ENCODE measurements at regions not wholly inside any gene's neighbourhood (a gene's known extent, or its start where the extent isn't known, plus 50 kb on each side); places are given as distances from the start of the nearest gene placed in this dataset.
A peak's percentile ranks its signal among the peaks of the same experiment; 100 is the strongest.

DNA sequence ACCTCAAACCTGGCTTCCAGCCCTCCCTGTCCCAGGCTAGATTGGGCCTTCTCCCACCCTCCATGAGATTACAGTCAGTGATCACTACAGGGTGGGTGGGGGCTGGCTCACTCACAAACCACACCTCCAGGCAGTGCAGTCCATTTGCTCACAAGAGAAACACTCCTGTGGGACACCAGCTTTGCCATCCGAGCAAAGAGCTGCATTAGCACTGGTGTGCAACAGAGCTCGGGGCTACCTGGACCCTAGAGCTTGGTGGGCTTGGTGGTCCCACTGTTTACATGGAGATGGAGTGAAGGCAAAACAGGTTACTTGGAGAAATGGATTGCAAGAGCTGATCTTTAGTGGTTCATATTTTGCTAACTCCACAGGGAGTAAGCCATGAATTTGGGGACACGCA, 451.7 kb upstream of the ZMIZ1 start:
- ATAC-seq (ENCODE audit: low read depth in 2 of 2) (no peak), DNase-seq (no peak)
- Mint-ChIP-seq H3K4me1 (no peaks in the 10 kb centered on the region), H3K4me3 (no peak overlapping the region), H3K27me3 (peaks cover 25 to 53% (median 28%) of the 10 kb centered on the region in 3 donors), H3K27ac (no peak overlapping the region), H3K9me3 (peaks cover 0 to 2% (median 0%) of the 10 kb centered on the region in 7 donors), H3K36me3 (peaks cover 0 to 5% of the 10 kb centered on the region in 2 donors)

DNA sequence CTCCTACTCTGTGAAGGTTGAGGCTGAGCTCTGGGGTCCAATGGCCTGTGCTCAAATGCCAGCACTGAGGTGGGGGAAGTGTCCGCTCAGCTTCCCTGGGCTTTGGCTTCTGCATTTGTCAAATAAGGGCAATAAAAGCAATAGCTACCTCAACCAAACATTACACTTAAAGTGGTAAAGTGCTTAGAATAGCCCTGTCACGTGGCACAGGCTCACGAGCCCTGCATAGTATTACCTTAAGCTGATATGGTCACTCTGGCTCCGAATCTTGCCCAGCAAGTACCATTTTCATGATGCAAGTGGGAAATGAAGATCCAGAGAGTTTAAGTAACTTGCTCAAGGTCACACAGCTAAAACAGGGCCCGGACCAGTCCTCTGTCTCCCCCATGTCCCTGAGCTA, 451.1 kb upstream of the ZMIZ1 start:
- ATAC-seq (ENCODE audit: low read depth in 2 of 2), result no peak

DNA sequence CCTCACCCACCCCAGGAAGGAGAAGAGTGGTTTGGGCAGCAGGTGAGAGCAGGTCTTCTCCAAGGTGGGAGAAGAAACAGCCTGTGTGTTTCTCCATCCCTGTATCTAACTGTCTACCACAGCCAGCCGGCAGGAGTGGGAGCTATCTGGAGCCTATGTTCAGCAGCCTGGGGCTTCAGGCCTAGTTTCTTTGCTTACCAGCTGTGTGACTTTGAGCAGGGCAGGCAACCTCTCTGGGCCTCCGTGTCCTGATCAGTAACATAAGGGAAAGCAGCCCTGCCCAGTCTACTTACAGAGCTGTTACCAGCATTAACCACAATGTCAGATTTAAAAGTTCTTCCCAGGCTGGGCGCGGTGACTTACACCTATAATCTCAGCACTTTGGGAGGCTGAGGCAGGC, 450.7 kb upstream of the ZMIZ1 start:
- H3K9me3 Mint-ChIP-seq, result peaks cover 0 to 2% (median 0%) of the 10 kb centered on the region in 7 donors
- H3K27me3 Mint-ChIP-seq, result peaks cover 27 to 50% (median 30%) of the 10 kb centered on the region in 3 donors
- ATAC-seq (ENCODE audit: low read depth in 2 of 2) (no peak), DNase-seq (no peak)
- no peaks in the 10 kb centered on the region for H3K4me1 Mint-ChIP-seq
- H3K27ac Mint-ChIP-seq, result no peak overlapping the region
- peaks cover 0 to under 1% of the 10 kb centered on the region in 2 donors for H3K36me3 Mint-ChIP-seq
- no peak overlapping the region for H3K4me3 Mint-ChIP-seq

More for the DNA sequence above, 451.1 kb upstream of the ZMIZ1 start:
- peaks cover 26 to 50% (median 27%) of the 10 kb centered on the region in 3 donors for H3K27me3 Mint-ChIP-seq
- no peaks in the 10 kb centered on the region for H3K4me1 Mint-ChIP-seq
- H3K4me3 Mint-ChIP-seq, result no peak overlapping the region
- H3K9me3 Mint-ChIP-seq, result peaks cover 0 to 2% (median 0%) of the 10 kb centered on the region in 7 donors
- no peak for DNase-seq
- no peak overlapping the region for H3K27ac Mint-ChIP-seq
- peaks cover 0 to 4% of the 10 kb centered on the region in 2 donors for H3K36me3 Mint-ChIP-seq

DNA sequence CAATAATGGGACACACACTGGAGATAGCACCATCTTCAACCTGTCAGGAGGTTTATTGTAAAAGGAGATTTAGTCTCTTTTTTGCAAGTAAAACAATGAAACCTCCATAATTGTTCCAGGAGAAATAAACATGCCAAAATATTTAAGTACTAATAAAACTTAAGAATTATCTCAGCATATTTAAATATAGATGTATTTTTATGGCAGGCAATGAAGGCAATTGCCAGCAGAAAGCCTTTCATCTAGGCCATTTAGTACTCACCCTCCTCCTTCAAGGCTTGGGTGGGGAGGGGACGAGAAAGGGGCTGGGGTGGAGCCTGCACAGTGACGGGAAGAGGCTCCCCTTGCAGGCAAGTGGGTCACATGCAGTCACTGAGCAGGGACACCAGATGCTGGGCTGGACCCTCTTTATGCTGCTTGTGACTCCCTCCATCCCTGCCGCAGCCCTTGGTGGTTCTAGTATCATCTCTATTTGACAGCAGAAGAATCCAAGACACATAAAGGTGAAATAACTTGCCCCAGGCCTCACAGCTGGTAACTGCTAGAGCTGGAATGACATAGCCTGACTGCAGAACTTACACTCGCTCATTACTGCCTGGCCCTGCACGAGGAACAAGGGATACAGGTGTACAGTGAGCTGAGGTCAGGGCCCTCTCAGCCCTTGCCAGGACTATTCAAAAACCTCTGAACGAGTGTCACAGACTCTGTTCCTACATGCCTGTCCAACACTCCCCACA, 449.5 kb upstream of the ZMIZ1 start:
- Mint-ChIP-seq H3K9me3 (peaks cover 0 to 2% (median 0%) of the 10 kb centered on the region in 7 donors), H3K36me3 (no peaks in the 10 kb centered on the region), H3K4me3 (no peak overlapping the region), H3K4me1 (no peaks in the 10 kb centered on the region), H3K27me3 (peaks cover 30 to 50% (median 31%) of the 10 kb centered on the region in 3 donors), H3K27ac (peak overlapping the region in 1 of 6 donors; percentile 27)
- no peak for DNase-seq
- no peak for ATAC-seq (ENCODE audit: low read depth in 2 of 2)

DNA sequence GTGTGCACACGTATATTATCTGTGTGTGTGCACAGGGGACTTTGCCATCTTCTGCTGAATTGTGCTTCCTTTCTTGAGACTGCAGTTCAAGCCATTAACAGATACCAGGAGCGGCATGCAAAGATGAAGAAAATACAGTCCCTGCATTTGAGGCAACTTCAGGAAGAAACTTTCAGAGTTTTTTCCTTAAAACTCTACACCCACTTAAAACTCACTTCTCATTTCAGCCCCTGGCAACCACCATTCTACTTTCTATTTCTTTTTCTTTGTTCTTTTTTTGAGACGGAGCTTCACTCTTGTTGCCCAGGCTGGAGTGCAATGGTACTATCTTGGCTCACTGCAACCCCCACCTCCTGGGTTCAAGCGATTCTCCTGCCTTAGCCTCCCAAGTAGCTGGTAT, 448.9 kb upstream of the ZMIZ1 start:
- peaks cover 30 to 44% (median 31%) of the 10 kb centered on the region in 3 donors for H3K27me3 Mint-ChIP-seq
- ATAC-seq (ENCODE audit: low read depth in 2 of 2) (no peak), DNase-seq (no peak)
- peaks cover 0 to 2% (median 0%) of the 10 kb centered on the region in 7 donors for H3K9me3 Mint-ChIP-seq
- no peak overlapping the region for H3K27ac Mint-ChIP-seq
- no peaks in the 10 kb centered on the region for H3K36me3 Mint-ChIP-seq
- H3K4me3 Mint-ChIP-seq, result no peak overlapping the region
- no peaks in the 10 kb centered on the region for H3K4me1 Mint-ChIP-seq

DNA sequence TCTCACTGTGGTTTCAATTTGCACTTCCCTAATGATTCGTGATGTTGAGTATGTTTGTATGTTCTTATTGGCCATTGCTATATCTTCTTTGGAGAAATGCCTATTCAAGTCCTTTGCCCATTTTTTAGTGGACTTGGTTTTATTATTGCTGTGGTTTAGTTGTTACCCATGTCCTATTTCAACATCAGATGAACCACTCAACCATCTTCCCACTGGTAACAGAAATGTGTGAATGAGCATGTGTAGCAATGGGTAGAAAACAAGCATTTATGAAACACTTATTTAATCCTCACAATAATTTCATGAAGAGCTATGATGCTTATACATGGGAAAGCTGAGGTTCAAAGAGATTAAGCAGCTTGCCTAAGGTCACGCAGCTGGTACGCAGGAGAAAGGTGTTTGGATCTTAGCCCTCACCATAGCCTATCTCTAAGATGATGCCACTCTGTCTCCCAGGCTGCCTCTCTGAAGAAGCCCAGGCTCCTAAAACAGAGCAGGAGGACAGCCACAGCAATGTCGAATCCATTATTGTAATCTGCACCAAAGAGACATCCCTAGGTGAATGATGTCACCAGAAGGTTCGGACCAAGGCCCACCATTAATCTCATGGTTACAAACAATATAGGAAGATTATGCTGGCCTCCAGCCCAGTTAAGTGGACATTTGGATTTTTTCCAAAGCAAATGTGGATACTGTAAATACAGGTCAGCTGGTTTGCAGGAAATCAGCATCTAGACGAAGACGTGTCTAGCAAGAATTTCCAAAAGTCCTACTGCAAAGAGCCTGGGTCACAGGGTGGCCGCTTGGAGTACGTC, 447.6 kb upstream of the ZMIZ1 start:
- H3K4me3 Mint-ChIP-seq, result no peak overlapping the region
- H3K27ac Mint-ChIP-seq, result no peak overlapping the region
- no peak for DNase-seq
- H3K9me3 Mint-ChIP-seq, result peaks cover 0 to 2% (median 0%) of the 10 kb centered on the region in 7 donors
- peaks cover 21 to 31% (median 21%) of the 10 kb centered on the region in 3 donors for H3K27me3 Mint-ChIP-seq
- no peaks in the 10 kb centered on the region for H3K36me3 Mint-ChIP-seq
- ATAC-seq (ENCODE audit: low read depth in 2 of 2), result no peak
- H3K4me1 Mint-ChIP-seq, result no peaks in the 10 kb centered on the region

DNA sequence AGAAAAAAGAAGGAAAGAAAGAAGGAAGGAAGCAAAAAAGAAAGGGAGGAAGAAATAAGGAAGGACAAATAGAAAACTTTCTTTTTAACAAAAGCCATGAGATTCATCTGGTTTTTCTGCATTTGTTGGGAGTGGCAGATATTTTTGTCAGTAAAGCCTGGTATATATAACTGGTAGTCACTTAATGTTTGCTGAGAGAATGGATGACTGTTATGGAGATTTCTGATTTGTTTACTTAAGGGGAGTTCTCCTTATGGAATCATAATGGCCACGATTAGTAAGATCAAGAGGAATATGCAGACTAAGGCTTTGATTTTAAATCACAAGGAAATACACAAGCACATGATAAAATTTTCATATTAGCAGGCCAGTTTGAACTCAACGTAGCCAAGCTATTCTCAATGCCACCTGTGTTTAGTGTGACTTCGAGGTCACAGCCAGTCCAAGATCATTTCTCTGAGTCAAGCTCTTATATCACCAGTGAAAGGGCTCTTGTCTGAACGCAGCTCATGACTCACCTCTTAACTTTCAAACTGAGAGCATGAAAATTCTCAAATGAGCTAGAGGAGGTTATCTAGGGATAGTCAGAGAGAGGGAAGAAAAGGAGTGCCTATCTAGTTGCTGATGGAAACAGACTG, 445.1 kb upstream of the ZMIZ1 start:
- no peak overlapping the region for H3K27ac Mint-ChIP-seq
- DNase-seq (no peak), ATAC-seq (ENCODE audit: low read depth in 2 of 2) (no peak)
- H3K9me3 Mint-ChIP-seq, result peaks cover 0 to 2% (median 0%) of the 10 kb centered on the region in 7 donors
- H3K4me3 Mint-ChIP-seq, result no peak overlapping the region
- H3K36me3 Mint-ChIP-seq, result no peaks in the 10 kb centered on the region
- peaks cover 12 to 37% (median 20%) of the 10 kb centered on the region in 3 donors for H3K27me3 Mint-ChIP-seq
- no peaks in the 10 kb centered on the region for H3K4me1 Mint-ChIP-seq

DNA sequence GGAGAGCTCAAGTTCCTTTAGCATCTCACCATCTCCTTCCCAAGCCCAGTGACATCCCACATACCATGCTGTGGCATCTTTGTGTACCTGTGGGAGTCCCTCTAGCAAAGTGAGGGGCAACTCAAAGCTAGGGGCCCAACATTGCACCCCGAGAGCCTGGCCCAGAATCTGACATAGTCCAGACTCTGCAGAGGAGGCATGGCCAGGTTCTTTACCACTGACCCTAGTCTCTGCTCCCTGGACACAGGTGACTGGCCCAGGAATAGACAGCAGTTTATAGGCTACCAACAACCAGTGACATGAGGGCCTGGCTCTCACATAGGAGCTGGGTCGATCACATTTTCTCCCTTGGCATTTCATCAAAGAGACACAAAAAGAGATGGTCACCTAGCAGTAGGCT, 444.0 kb upstream of the ZMIZ1 start:
- ATAC-seq (ENCODE audit: low read depth in 2 of 2), result no peak

DNA sequence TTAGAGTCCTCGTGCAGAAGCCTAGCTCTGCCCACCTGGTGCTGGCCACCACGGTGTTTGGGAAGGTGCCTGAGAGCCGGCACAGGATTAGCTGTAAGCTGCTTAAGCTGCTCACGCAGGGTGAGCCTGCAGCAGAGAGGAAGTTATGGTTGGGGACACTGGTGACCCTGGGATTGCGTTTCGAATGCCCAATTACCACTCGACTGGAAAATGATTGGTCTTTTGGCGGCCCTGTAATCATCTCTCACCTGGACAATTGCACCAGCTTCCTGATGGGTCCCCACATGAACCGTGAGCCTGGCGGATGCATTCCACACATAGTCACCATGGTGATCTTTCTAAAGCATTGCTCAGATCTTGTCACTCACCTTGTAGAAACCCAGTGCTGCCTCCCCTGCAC, 442.3 kb upstream of the ZMIZ1 start:
- Mint-ChIP-seq H3K4me3 (peak overlapping the region in 1 of 8 donors; percentile 21), H3K9me3 (no peaks in the 10 kb centered on the region), H3K4me1 (peaks cover 0 to 6% (median 3%) of the 10 kb centered on the region in 3 donors), H3K27me3 (peaks cover 10 to 25% (median 12%) of the 10 kb centered on the region in 3 donors), H3K36me3 (no peaks in the 10 kb centered on the region), H3K27ac (no peak overlapping the region)
- DNase-seq (no peak), ATAC-seq (ENCODE audit: low read depth in 2 of 2) (no peak)

More for the DNA sequence above, 444.0 kb upstream of the ZMIZ1 start:
- H3K27ac Mint-ChIP-seq, result no peak overlapping the region
- peaks cover 0 to 6% (median 3%) of the 10 kb centered on the region in 3 donors for H3K4me1 Mint-ChIP-seq
- peaks cover 12 to 35% (median 20%) of the 10 kb centered on the region in 3 donors for H3K27me3 Mint-ChIP-seq
- no peaks in the 10 kb centered on the region for H3K36me3 Mint-ChIP-seq
- peaks cover 0 to 2% (median 0%) of the 10 kb centered on the region in 7 donors for H3K9me3 Mint-ChIP-seq
- H3K4me3 Mint-ChIP-seq, result no peak overlapping the region
- DNase-seq, result no peak

DNA sequence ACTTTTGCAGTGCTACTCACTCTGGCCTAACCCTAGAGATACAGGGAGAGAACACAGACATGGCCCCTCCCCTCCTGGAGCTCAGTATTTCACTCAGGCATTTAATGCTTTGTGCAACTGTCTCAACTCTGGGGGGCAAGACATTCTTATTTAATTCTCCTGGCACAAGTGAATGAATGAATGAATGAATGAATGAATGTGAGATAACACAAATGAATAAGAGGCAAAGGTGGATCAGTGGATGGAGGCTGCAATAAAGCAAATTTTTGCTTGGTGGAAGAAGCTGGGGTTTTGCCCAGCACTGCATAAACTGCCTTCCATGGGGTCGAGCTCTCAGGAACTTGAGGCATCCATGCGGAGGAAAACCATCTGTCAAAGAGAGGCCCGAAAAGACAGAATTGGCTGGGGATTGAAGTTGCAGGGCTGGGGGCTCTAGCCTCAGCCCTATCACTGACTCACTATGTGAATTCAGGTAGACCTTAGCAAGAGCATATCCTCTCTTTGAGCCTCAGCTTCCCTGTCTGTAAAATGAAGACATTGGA, 441.4 kb upstream of the ZMIZ1 start:
- DNase-seq (no peak), ATAC-seq (ENCODE audit: low read depth in 2 of 2) (no peak)
- H3K4me3 Mint-ChIP-seq, result no peak overlapping the region
- peak overlapping the region in 1 of 6 donors; percentile 2 for H3K27ac Mint-ChIP-seq
- no peaks in the 10 kb centered on the region for H3K9me3 Mint-ChIP-seq
- no peaks in the 10 kb centered on the region for H3K36me3 Mint-ChIP-seq
- H3K4me1 Mint-ChIP-seq, result peaks cover 0 to 6% (median 3%) of the 10 kb centered on the region in 3 donors
- H3K27me3 Mint-ChIP-seq, result peaks cover 10 to 25% (median 10%) of the 10 kb centered on the region in 3 donors

DNA sequence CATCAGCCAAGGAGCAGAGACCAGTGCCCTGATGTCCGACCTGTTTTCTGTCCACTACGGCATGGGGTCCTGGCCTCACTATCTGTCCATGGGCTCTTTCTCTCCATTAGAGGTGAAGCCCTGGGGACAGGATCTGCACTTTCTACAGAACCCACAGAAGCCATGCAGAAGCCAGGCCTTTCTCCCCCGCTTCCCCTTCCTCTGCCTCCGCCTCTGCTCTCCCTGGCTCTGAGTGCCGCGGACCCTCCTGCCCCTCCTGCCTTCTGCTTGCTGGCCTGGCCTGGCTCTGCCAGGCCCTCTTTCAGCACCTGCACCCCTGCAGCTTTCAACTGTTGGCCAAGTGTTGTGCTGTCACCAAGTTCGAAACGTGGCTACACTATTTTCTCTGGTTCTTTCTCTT, 439.8 kb upstream of the ZMIZ1 start:
- Mint-ChIP-seq H3K4me3 (no peak overlapping the region), H3K27ac (peak overlapping the region in 1 of 6 donors; percentile 24), H3K27me3 (peaks cover 0 to 14% (median 6%) of the 10 kb centered on the region in 3 donors), H3K36me3 (no peaks in the 10 kb centered on the region), H3K4me1 (peaks cover 0 to 6% (median 3%) of the 10 kb centered on the region in 3 donors), H3K9me3 (no peaks in the 10 kb centered on the region)
- DNase-seq (no peak), ATAC-seq (ENCODE audit: low read depth in 2 of 2) (no peak)

DNA sequence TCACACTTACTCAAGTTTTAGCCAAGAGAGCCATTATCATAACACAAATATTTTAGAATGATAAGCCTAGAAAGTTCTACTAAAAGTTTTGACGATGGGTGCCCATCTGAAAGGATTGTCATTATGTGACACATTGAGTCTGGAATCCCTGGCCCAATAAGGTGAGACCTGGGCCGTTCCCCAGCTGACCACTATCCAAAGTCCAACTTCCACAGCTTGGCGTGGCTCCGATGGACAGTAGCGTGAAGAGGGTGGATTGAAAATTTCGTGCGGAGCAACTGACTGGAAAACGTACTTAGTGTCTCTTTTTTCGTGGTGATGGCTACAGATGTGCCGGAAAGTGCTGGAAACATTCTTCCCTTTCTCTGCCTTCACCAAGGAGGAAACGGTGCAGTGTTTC, 439.0 kb upstream of the ZMIZ1 start:
- Mint-ChIP-seq H3K36me3 (no peaks in the 10 kb centered on the region), H3K9me3 (no peaks in the 10 kb centered on the region), H3K27ac (peak overlapping the region in 1 of 6 donors; percentile 6), H3K4me3 (no peak overlapping the region), H3K27me3 (peaks cover 0 to 14% (median 6%) of the 10 kb centered on the region in 3 donors), H3K4me1 (peaks cover 0 to 11% (median 3%) of the 10 kb centered on the region in 3 donors)
- DNase-seq (no peak), ATAC-seq (ENCODE audit: low read depth in 2 of 2) (no peak)

Data from naive B cell (primary cell).